NCI-H82 (cell line): ENCODE measurements at regions not wholly inside any gene's neighbourhood (a gene's known extent, or its start where the extent isn't known, plus 50 kb on each side); places are given as distances from the start of the nearest gene placed in this dataset.
"Not testable (repeated sequence)": the region's sequence is repeated elsewhere in the genome, so short reads cannot be mapped to it uniquely, and the experiment has no call there.

Experiments used
- DNase-seq: peaks from one replicate; lab custom pipeline; 2025; lab: John Stamatoyannopoulos, UW

DNA sequence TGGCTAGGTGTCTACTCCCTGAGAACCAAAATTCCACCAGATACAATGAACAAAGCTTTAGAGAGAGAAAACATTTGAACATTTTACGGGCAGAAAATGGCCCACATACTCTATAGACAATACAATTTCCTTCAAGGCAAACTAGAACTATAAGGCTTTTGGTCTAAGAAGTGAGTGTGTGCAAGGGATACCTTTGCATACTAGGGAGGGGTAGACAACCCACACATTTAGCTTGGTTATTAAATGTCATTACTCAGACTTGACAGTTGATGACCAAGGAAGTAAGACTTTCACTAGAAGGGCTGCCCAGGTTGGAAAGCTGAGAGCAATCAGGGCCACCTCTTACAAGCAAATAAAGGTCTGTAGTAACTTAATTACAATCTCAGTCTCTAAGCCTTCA lies 64.0 kb upstream of the PLEKHM1 start:
- not testable (repeated sequence) for DNase-seq

DNA sequence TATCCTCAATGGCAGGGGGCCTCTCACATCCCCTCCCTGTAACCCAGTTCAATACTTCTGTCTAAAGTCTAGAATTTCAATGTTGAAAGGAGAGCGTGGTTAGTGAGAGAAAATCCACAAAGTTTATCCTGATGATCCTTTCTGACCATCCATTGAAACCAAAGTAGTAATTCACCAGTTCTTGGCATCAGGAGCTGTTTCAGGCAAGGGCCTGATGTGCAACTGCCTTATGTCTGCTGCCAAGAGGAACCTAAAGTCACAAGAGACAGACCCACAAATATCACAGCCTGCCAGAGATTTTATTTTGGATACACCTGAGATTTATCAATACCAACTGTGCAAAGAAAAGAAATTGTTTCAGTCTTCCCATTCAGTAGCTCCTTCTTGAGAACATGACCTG lies 68.3 kb upstream of the PLEKHM1 start:
- not testable (repeated sequence) for DNase-seq

DNA sequence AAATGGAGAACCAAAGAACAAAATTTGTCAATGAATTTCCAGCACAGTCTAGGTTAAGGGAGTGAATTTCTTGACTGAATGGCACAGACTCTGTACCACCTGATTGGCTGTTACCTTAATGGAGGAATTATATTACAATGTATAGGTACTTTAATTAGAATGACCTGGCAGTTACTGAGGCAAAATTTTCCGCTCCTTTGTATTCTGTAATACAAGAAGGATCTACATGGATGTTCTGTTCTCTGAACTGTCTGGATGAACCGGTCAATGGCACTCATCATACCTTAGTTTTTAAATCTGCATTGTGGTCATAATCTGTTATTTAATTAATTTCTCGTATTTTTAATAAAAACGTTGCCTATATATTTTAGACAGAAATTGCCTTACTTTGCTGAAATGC lies 72.3 kb upstream of the PLEKHM1 start:
- not testable (repeated sequence) for DNase-seq

GRCh38 chr17:45563283-45563682 lies 72.8 kb upstream of the PLEKHM1 start:
- DNase-seq, result not testable (repeated sequence)

DNA sequence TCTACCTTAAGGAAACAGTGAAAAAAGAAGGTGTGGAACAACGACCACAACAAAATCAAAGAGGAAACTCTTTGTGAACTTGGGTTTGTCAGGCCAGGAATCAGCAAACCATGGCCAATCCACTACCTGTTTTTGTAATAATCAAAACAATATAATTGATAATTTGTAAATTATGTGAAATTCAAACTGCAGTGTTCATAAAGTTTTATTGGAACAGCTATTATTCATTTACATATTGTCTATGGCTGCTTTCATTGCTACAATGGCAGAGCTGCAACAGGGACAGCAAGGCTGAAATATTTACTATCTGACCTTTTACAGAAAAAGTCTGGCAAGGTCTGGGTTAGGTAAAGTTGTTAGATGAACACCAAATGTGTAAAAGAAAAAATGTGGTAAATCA lies 77.8 kb upstream of the PLEKHM1 start:
- not testable (repeated sequence) for DNase-seq

DNA sequence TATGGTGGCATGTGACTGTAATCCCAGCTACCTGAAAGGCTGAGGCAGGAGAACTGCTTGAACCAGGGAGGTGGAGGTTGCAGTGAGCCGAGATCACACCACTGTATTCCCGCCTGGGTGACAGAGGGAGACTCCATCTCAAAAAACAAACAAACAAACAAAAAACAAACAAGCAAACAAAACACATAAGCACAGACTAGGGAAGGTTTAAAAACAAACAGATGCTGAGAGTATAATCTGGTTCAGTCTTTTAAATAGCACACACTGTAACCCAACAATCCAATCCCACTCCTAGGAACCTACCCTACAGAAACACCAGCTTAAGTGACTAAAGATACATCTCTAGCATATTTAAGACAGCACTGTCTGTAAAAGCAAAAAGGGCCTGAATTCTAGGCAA lies 82.8 kb upstream of the PLEKHM1 start:
- DNase-seq, result not testable (repeated sequence)

GRCh38 chr17:45573924-45574770 lies 83.6 kb upstream of the PLEKHM1 start:
- DNase-seq, result no peak

DNA sequence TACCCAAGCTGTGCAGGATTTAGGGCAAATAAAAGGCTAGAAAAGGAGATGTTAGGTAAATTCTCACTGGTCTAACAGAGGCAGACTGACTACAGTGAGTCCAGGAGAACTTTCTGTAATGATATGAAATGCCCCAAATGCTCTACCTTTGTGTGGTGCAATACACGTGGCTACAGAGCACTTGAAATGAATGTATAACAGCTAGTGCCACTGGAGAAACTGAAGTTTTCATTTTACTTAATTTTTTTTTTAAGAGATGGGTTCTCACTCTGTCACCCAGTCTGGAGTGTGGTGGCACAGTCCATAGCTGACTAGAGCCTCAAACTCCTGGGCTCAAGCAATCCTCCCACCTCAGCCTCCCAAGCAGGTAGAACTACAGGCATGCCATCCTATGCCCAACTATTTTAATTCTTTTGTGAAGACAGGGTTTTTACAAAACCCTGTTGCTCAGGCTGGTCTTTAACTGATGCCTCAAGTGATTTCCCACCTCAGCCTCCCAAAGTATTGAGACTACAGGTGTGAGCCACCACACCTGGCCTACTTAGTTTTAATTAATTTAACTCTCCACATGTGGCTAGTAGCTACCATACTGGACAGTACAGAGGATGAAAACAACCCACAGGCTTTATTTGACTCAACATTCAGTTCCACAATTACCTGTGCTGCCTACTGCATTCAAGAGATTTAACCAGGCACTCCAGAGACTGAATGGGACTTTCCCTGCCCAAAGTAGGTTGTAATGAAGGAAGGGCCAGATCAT lies 84.8 kb upstream of the PLEKHM1 start:
- no peak for DNase-seq

GRCh38 chr17:45576527-45577307 lies 86.2 kb upstream of the PLEKHM1 start:
- not testable (repeated sequence) for DNase-seq

DNA sequence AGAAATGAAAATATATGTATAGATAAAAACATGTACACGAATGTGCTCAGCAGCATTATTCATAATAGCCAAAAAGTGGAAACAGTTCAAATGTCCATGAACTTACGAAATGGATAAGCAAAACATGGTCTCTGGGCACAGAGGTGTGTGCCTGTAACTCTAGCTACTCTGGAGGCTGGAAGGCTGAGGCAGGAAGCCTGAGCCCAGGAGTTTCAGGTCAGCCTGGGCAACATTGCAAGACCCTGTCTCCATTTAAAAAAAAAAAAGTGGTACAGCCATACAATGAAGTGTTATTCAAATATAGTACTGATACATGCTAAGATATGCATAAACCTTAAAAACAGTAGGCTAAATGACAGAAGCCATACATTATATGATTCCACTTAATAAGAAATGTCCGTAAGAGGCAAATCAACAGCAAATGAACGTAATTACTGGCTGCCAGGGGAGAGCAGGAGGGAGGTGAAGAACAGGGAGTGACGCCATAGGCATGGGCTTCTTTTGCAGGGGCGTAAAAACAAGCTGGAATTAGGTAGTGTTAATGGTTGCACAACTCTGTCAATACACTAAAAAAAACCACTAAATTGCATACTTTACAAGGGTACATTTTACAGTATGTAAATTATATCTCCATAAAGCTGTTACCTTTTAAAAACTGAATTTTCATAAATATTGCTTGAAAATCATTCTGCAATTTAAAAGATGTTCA lies 87.2 kb upstream of the PLEKHM1 start:
- no peak for DNase-seq

GRCh38 chr17:45578516-45579455 lies 88.3 kb upstream of the PLEKHM1 start:
- no peak for DNase-seq

GRCh38 chr17:45579529-45580495 lies 89.3 kb upstream of the PLEKHM1 start:
- no peak for DNase-seq

- DNase-seq, result no peak
These were observed 90.4 kb upstream of the PLEKHM1 start for GRCh38 chr17:45580924-45581323.

DNA sequence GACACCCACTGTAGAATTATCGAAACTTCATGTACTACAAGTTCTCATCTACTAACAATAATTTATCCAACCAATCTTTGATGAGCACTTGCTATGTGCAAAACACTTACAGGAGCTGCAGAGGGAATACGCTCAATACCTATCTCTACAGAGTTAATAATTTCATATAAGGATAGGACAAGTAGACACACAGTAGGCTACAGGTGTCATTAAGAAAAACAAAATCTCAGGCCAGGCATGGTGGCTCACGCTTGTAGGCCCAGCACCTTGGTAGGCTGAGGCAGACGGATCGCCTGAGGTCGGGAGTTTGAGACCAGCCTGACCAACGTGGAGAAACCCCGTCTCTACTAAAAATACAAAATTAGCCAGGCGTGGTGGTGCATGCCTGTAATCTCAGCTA lies 91.3 kb upstream of the PLEKHM1 start:
- DNase-seq, result no peak

- no peak for DNase-seq
These were observed 93.8 kb upstream of the PLEKHM1 start for GRCh38 chr17:45584092-45585036.

GRCh38 chr17:45585037-45585733 lies 94.7 kb upstream of the PLEKHM1 start:
- DNase-seq, result not testable (repeated sequence)

GRCh38 chr17:45585794-45586650 lies 95.5 kb upstream of the PLEKHM1 start:
- not testable (repeated sequence) for DNase-seq
